Peyer's patch (tissue), 4 donors: ENCODE measurements at regions not wholly inside any gene's neighbourhood (a gene's known extent, or its start where the extent isn't known, plus 50 kb on each side); places are given as distances from the start of the nearest gene placed in this dataset.

Source experiments
- POLR2A ChIP-seq, 2 donors: fragments of 450-650 bp; IDR thresholded peaks; one replicate each; pipeline ENCODE4 v1.5.1; 2017; ENCODE audit warnings: antibody characterized with exemption in 2 of 2, mild to moderate bottlenecking in 2 of 2, moderate library complexity in 2 of 2
- TF ChIP-seq, protein P1 (sequence below), 6 experiments: fragments of 450-650 bp in 4 of 6; fragments of 200-600 bp in 2 of 6; sonication (generic) in 1 of 6; IDR thresholded peaks; one replicate each; pipeline ENCODE4 v1.5.1; 2017 to 2019; ENCODE audit warnings: antibody characterized with exemption in 6 of 6, mild to moderate bottlenecking in 3 of 6, moderate library complexity in 1 of 6

DNA sequence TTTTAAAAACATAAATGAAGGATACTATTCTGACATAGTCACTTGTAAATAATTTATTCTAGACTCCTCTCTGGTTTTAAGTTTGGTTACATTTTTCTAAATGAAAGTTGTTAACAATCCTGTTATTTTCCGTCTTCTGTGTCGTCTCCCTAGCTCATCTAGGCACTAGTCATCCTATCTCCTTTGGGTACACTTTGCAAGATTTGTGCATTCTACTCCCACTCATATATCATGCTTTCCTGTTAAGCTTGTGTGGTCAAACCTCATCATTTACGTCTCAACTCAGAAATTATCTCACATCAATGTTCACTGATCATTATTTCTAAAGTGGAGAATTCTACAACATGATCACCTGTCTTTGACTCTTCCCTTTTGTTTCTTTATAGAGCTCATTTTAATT is 658.7 kb downstream of the TLL1 start:
- TF ChIP-seq, protein P1, sequence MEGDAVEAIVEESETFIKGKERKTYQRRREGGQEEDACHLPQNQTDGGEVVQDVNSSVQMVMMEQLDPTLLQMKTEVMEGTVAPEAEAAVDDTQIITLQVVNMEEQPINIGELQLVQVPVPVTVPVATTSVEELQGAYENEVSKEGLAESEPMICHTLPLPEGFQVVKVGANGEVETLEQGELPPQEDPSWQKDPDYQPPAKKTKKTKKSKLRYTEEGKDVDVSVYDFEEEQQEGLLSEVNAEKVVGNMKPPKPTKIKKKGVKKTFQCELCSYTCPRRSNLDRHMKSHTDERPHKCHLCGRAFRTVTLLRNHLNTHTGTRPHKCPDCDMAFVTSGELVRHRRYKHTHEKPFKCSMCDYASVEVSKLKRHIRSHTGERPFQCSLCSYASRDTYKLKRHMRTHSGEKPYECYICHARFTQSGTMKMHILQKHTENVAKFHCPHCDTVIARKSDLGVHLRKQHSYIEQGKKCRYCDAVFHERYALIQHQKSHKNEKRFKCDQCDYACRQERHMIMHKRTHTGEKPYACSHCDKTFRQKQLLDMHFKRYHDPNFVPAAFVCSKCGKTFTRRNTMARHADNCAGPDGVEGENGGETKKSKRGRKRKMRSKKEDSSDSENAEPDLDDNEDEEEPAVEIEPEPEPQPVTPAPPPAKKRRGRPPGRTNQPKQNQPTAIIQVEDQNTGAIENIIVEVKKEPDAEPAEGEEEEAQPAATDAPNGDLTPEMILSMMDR (IDR thresholded peaks at IDR 0.05) = no peak
- TF ChIP-seq POLR2A (IDR thresholded peaks at IDR 0.05) = no peak
